Esophagus muscularis mucosa (tissue), 4 donors: ENCODE measurements at regions not wholly inside any gene's neighbourhood (a gene's known extent, or its start where the extent isn't known, plus 50 kb on each side); places are given as distances from the start of the nearest gene placed in this dataset.

Experiments
- CTCF ChIP-seq, 3 experiments: fragments of 200-600 bp in 2 of 3; fragments of 450-650 bp in 1 of 3; sonication (generic) in 2 of 3; IDR thresholded peaks; one replicate each; pipeline ENCODE4 v1.5.1; 2017 to 2019; ENCODE audit warnings: antibody characterized with exemption in 3 of 3, mild to moderate bottlenecking in 2 of 3, moderate library complexity in 1 of 3
- EP300 ChIP-seq: sonication (generic); formaldehyde crosslinking; IDR thresholded peaks from one replicate; pipeline ENCODE4 v1.6.1; 2017; ENCODE audit warnings: antibody characterized with exemption
- POLR2AphosphoS5 ChIP-seq, 2 donors: sonication (generic); formaldehyde crosslinking; IDR thresholded peaks; one replicate each; pipeline ENCODE4 v1.6.1; 2017; ENCODE audit warnings: antibody characterized with exemption in 2 of 2

- TF ChIP-seq CTCF (IDR thresholded peaks at IDR 0.05) = no peak
- TF ChIP-seq POLR2AphosphoS5 (IDR thresholded peaks at IDR 0.05) = no peak
- no peak for TF ChIP-seq EP300
Observed at GRCh38 chr17:65374966-65375365, 186.5 kb downstream of the AXIN2 start.
